GM21576 (cell line): ENCODE measurements at regions not wholly inside any gene's neighbourhood (a gene's known extent, or its start where the extent isn't known, plus 50 kb on each side); places are given as distances from the start of the nearest gene placed in this dataset.

Experiments
- ATAC-seq: cut with Tn5 transposase; IDR thresholded peaks from one replicate; pipeline ENCODE4 v1.9.1; 2021; ENCODE audit warnings: mild to moderate bottlenecking, moderate library complexity; ENCODE audit not compliant: unreplicated experiment

DNA sequence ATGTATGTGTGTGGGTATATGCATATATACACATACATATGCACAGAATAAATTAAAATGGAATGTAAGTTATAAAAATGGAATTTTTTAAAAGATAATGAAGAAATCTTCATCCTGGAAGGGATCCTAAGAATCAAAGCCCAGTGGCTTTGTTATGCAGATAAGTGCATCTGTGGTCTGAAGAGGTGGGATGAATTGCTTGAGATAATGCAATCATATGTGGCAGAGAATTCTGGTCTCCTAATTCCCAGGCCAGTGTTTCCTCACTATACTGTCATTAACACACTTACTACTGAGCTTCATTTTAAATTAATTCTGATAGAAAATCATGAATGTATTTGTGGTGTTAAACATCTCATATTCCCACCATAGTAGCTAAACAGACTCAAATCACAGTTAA is 86.7 kb upstream of the PRMT6 start:
- no peak for ATAC-seq

DNA sequence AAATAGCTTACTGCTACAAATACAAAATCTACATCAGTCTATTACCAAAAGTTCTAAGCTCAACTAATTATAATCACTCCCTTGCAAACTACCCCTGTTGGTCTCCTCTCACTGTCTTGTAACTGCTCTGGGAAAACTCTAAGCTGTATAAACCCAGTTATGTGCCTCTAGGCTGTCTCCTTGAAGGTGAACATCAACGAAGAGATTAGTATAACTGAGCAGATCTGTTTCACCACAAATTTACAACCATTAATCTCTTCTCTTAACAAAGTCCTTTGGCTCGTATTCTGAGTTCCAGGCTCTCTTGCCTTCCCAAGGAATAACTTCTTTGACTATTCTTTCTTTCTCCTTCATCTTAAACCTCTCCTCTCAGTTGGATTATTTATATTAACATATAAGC is 84.4 kb upstream of the PRMT6 start:
- no peak for ATAC-seq

DNA sequence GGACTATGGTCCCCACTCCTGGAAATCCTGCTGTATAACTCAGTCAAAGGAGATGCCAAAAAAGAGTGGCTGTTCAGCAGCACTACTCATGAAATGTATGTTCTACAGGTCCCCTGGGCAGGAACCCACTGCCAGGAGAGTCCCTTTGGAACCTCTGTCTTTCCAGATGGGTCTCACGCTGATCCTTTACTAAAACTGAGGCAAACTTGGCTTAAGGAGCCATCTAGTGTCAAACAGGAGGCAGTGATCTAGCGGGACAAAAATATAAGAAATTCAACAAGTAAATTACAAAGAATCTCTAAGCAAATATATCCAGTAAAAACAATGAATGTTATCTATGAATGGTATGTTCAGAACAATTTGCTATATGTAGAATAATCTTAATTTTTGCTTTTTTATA is 80.5 kb upstream of the PRMT6 start:
- no peak for ATAC-seq

DNA sequence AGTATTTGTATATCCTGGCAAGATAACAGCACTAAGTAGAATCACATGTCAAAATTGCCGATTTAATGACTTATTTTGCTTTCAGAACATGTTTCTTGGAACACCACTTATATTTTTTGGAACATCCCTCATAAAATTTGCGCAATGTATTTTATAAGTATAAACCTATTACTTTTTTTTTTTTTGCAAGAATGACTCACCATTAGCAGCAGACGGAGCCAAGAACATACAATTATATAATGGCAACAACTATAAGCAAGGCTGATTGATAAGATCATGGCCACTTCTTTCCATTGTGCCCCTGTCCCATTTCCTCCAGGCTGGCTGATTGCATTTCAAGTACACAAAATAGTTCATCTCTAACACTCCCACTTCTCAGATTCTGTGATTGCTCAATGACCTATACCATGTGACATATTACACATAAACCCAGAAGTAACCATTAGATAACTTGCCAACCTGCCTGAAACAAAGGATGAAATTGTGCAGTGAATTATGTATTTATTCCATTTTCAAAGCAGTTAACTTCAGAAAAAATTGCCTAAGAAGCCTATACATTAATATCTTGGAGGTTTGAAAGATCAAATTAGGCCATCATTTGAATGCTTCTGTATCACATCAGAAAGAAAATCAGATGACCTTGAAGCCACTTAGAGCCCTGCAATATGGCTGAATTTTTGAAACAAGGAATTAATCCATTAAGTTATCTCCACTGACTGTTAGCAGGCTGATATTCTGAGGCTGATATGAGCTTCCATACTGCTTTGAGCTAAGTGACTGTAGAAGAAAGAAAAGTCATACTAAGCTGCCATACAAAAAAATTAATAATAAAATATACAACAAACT is 77.8 kb upstream of the PRMT6 start:
- ATAC-seq = no peak

DNA sequence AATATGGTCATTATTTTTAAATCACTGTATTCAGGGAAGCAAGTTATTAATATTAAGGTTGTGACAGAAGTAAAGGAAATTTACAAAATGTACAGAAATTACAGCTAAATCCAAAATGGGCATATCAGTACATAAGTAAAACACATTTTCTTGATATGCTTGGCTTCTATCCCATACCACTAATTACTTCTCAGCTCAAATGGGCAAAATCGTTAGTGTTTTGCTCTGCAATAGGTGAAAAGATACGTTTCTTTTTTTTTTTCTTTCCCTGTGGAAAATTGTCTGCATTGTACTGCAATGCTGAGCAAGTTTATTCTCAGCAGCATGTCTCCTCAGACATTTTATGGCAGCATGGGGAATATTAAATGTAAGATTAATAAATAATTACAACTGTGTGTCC is 77.1 kb upstream of the PRMT6 start:
- ATAC-seq = no peak

DNA sequence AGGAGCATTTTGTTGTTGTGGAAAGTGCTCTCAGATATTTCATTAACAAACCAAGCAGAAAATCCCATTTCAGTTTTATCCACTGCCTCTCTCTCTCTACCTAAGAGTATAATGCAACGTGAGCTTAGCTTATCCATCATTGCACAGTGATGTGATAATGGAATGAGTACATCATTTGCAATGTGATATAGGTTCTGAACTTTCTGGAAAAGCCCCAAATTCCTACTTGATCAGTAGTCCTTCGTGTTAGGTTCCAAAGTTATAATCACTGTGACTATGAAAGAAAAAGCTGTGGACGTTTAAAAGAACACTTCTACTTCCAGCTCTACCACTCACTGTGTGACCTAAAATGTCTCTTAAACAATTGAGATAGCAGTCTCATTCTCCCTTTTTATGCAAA is 76.4 kb upstream of the PRMT6 start:
- ATAC-seq = no peak

DNA sequence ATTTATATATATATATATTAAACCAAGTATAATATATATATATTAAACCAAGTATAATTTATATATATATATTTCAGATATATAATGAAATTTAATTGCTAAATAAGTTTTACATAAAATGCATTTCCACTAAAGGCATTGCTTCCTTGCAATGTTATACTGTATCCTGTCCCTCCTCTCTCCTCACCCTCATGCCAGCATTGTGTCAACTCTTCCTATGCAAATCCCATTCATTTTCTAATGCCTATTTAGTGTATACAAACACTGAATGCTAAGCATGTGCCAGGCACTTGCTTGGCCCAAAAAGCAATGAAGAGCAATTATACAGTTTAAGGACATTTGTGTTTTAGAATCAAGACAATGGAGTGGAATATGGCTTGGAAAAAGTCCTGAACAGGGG is 71.7 kb upstream of the PRMT6 start:
- ATAC-seq = no peak

DNA sequence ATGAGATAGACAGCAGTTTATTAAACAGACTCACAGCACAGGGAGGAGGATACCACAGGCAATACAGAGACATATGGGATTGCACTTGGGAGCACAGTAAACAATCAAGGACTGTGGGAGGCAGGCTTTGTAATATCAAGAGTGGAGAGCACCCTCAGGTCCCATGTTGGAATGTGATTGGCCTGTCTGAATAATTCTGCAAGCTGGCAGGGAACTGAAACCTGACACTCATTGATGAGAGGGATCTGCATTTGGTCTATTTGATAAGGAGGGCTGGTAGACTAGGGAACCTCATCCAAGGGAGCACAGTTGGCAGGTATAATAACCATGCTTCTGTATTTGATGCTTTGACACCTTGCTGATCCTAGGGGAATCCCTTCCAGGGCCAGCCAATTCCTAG is 69.9 kb upstream of the PRMT6 start:
- no peak for ATAC-seq

DNA sequence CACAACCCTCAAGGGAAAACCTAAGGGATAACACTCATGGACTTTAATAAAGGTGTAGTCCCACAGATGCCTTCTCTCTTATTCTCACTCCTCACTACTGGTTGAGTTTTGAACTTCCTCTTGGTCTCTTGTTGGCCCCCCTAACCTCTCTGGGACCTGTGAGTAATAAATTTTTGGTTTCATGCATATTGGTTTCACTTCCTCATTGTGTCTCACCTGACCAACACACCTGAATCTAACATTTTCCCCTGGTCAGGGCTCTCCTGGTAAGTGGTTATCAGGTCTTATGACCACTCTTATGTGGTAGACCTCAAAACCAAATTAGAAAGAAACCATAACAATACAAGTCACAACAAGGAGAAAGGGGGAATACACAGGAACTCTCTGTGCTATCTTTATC is 60.5 kb upstream of the PRMT6 start:
- peak; percentile 97 for ATAC-seq

DNA sequence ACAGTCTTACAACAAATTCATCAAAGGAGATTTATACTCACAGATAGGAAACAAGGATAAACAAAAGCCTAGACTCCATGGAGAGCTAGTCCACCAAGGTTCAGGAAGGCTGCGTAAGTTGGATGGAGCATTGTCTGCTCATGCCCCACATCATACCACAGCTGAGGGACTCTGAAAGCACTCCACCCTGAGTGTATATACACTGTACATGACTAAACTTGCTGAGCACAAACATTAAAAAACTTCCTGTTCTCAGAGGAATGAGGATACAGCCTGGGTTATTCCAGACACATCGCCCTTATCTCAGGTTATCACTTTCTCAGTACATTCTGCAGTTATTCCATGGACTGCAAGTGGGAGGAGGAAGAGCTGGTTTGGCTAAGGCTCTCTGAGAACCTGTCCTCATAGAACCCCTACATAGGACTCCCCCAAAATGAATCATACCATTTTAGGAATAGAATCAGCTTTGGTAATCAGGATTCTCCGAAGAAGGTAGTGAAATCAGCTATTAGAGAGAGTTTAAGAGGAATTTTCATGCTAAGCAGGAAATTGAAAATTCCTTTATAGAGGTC is 58.0 kb upstream of the PRMT6 start:
- ATAC-seq = no peak

DNA sequence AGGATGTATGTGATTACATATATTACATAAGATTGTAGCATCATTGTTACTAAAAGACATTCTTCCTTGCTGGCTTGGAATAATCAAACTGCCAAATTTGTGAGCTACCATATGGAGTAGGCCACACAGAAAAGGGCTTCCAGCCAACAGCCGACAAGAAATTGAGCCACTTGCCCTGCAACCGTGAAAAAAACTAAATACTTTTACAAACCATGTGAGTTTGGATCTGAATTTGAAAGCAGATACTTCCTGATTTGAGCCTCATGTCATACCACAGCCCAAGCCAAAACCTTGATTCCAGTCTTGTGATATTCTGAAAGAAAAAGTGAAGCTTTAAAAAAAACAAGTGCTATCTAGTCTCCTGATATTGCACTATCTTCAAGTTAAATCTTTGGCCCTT is 55.6 kb upstream of the PRMT6 start:
- ATAC-seq = no peak

DNA sequence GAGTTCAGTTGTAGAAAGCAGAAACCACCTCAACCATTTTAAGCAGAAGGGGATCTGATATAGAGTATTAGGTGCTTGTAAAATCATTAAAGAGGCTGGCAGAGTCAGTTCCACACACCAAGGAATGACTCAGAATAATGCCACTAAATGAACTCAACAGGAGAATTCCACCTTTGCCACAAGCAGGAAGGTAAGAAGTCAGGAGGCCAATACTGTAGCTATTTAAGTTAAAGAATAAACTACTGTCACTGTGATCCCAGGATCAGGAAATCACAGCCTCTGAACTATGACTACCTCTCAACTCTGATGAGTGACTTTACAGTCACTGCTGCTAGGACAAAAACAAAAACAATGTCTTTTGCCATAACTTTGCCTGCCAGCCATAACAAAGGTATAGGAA is 52.5 kb upstream of the PRMT6 start:
- ATAC-seq = no peak

DNA sequence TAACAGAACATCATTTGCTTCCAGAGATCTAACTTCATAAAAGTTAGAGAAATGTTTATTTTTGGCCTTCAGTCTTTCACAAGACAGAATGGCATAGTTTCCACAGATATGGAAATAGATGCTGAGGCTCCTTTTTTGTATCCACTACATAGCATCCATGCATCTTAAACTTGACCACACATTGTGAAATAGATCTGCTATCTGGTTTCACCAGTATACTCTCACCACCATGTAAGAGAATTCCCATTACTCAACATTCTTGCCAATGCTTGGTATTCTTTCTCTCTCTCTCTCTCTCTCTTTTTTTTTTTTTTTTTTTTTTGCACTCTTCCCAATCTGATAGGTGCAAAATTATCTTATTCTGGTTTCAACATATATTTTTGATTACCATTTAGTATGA is 52.1 kb upstream of the PRMT6 start:
- no peak for ATAC-seq
